Gastroesophageal sphincter (tissue), 4 donors: ENCODE measurements at regions not wholly inside any gene's neighbourhood (a gene's known extent, or its start where the extent isn't known, plus 50 kb on each side); places are given as distances from the start of the nearest gene placed in this dataset.
A peak's percentile ranks its signal among the peaks of the same experiment; 100 is the strongest.

Experiments
- ATAC-seq: fragments of 150-250 bp; one replicate; pipeline ENCODE4 v1.9.1; 2016; ENCODE audit warnings: mild to moderate bottlenecking, moderate library complexity
- H3K27ac ChIP-seq, 4 donors: fragments of 200-600 bp; sonication (generic) in 3 of 4; 1 replicate in 3 of 4; 2 replicates in 1 of 4; pipeline ENCODE4 v1.5.1; 2016 to 2019
- H3K27me3 ChIP-seq: fragments of 200-600 bp; sonication (generic); one replicate; pipeline ENCODE4 v1.5.1; 2019
- H3K36me3 ChIP-seq, 2 donors: fragments of 200-600 bp; sonication (generic); one replicate each; pipeline ENCODE4 v1.5.1; 2019; ENCODE audit warnings: control low read depth in 1 of 2
- H3K4me1 ChIP-seq, 3 donors: fragments of 200-600 bp; sonication (generic); 1 replicate in 2 of 3; 2 replicates in 1 of 3; pipeline ENCODE4 v1.5.1; 2016 to 2019; ENCODE audit warnings: control low read depth in 2 of 3
- H3K4me3 ChIP-seq, 2 donors: fragments of 200-600 bp; sonication (generic); one replicate each; pipeline ENCODE4 v1.5.1; 2019; ENCODE audit warnings: mild to moderate bottlenecking in 1 of 2, moderate library complexity in 1 of 2
- H3K9me3 ChIP-seq, 3 donors: fragments of 200-600 bp; sonication (generic); one replicate each; pipeline ENCODE4 v1.5.1; 2017 to 2019; ENCODE audit warnings: control low read depth in 2 of 3
- EP300 ChIP-seq: sonication (generic); formaldehyde crosslinking; IDR thresholded peaks from one replicate; pipeline ENCODE4 v1.6.1; 2017; ENCODE audit warnings: antibody characterized with exemption, mild to moderate bottlenecking
- POLR2A ChIP-seq, 2 donors: fragments of 450-650 bp; IDR thresholded peaks; one replicate each; pipeline ENCODE4 v1.6.1; 2017; ENCODE audit warnings: antibody characterized with exemption in 2 of 2, mild to moderate bottlenecking in 2 of 2, moderate library complexity in 1 of 2
- POLR2AphosphoS5 ChIP-seq: sonication (generic); formaldehyde crosslinking; IDR thresholded peaks from one replicate; pipeline ENCODE4 v1.6.1; 2017; ENCODE audit warnings: antibody characterized with exemption
- whole genome bisulfite sequencing, 2 donors: methylation state at CpG; one replicate each; pipeline ENCODE4 v1.1.5; 2018; ENCODE audit warnings: low coverage in 1 of 2; 5-methylcytosine and 5-hydroxymethylcytosine counted together
- TF ChIP-seq, protein P1 (sequence below), 4 experiments: fragments of 200-600 bp in 2 of 4; fragments of 450-650 bp in 2 of 4; sonication (generic) in 1 of 4; IDR thresholded peaks; one replicate each; pipeline ENCODE4 v1.5.1; 2017 to 2019; ENCODE audit warnings: antibody characterized with exemption in 4 of 4, mild to moderate bottlenecking in 2 of 4, moderate library complexity in 2 of 4

- Histone ChIP-seq H3K36me3 (no peaks in the 10 kb centered on the region), H3K9me3 (no peaks in the 10 kb centered on the region), H3K27me3 (no peaks in the 10 kb centered on the region), H3K27ac (no peak overlapping the region), H3K4me1 (no peaks in the 10 kb centered on the region), H3K4me3 (no peak overlapping the region)
- no peak for TF ChIP-seq POLR2AphosphoS5
- TF ChIP-seq, protein P1, sequence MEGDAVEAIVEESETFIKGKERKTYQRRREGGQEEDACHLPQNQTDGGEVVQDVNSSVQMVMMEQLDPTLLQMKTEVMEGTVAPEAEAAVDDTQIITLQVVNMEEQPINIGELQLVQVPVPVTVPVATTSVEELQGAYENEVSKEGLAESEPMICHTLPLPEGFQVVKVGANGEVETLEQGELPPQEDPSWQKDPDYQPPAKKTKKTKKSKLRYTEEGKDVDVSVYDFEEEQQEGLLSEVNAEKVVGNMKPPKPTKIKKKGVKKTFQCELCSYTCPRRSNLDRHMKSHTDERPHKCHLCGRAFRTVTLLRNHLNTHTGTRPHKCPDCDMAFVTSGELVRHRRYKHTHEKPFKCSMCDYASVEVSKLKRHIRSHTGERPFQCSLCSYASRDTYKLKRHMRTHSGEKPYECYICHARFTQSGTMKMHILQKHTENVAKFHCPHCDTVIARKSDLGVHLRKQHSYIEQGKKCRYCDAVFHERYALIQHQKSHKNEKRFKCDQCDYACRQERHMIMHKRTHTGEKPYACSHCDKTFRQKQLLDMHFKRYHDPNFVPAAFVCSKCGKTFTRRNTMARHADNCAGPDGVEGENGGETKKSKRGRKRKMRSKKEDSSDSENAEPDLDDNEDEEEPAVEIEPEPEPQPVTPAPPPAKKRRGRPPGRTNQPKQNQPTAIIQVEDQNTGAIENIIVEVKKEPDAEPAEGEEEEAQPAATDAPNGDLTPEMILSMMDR (IDR thresholded peaks at IDR 0.05): peak in 2 of 4 experiments; percentile 16 to 45
- no peak for TF ChIP-seq EP300
- ATAC-seq: no peak
- 90 to 92% methylated on average over 4 of the region's 4 CpGs for WGBS, 2 donors
Observed at GRCh38 chr14:85195872-85196477, 334.0 kb upstream of the FLRT2 start.

DNA sequence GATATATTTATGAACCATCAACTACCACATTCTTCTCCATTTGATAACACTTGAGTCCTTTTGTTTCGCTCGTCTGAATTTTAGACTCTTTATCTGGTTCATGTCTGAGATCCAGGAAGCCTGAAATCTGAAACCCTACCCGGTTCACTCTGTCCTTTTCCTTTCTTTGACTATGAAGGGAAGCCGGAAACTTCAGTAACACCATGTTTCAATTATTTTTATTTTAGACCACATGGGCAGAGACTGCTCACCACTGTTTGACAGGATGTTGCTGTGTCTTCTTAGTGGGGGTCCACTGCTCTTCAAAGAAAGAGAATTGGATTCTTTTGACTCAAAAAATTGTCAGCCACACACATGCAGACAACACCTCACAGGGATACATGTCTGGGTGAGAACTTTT, 331.9 kb upstream of the FLRT2 start:
- Histone ChIP-seq H3K27me3 (no peaks in the 10 kb centered on the region), H3K36me3 (no peaks in the 10 kb centered on the region), H3K27ac (no peak overlapping the region), H3K4me3 (no peak overlapping the region), H3K9me3 (no peaks in the 10 kb centered on the region), H3K4me1 (no peaks in the 10 kb centered on the region)
- ATAC-seq: no peak
- TF ChIP-seq POLR2AphosphoS5 (no peak), EP300 (no peak), POLR2A (IDR thresholded peaks at IDR 0.05) (no peak)
- TF ChIP-seq, protein P1 (IDR thresholded peaks at IDR 0.05): no peak
- 68 to 75% methylated on average over 3 to 4 of the region's 4 CpGs for WGBS, 2 donors

DNA sequence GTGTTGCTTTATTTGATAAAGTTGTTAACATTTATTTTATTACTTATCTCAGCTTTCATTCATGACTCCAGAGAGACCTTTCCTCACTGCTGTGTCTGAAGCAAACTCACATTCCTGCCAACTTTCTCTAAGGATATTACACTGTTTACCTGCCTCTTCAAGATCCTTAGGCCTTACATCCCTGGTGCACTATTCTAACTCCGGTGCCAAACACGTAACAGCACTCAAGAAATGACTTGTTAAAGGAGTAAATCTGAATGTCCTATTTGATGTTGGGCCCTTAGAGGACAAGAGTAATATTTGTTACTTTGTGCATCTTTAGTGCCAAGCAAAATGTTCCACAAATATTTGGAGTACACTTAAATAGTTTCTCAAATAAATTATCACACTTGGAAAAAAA, 324.1 kb upstream of the FLRT2 start:
- 89 to 100% methylated on average over 2 of the region's 2 CpGs for WGBS, 2 donors
- Histone ChIP-seq H3K9me3 (no peaks in the 10 kb centered on the region), H3K4me1 (no peaks in the 10 kb centered on the region), H3K36me3 (no peaks in the 10 kb centered on the region), H3K4me3 (no peak overlapping the region), H3K27ac (no peak overlapping the region), H3K27me3 (no peaks in the 10 kb centered on the region)
- ATAC-seq: no peak
- TF ChIP-seq POLR2A (IDR thresholded peaks at IDR 0.05) (no peak), EP300 (no peak), POLR2AphosphoS5 (no peak)
- TF ChIP-seq, protein P1 (IDR thresholded peaks at IDR 0.05): no peak

DNA sequence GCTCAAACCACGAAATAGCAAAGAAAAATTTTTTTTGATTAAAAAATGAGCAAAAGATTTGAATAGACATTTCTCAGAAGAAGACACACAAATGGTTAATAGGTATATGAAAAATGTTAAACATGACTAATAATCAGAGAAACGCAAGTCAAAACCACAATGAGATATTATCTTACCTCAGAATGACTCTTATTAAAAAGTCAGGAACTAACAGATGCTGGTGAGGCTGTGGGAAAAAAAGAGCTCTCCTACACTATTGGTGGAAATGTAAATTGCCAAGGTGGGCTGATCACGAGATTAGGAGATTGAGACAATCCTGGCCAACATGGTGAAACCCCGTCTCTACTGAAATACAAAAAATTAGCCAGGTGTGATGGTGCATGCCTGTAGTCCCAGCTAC, 315.5 kb upstream of the FLRT2 start:
- Histone ChIP-seq H3K36me3 (no peaks in the 10 kb centered on the region), H3K4me3 (no peak overlapping the region), H3K9me3 (no peaks in the 10 kb centered on the region), H3K27me3 (no peaks in the 10 kb centered on the region), H3K4me1 (no peaks in the 10 kb centered on the region), H3K27ac (no peak overlapping the region)
- ATAC-seq: no peak
- 85 to 88% methylated on average over 3 to 4 of the region's 4 CpGs for WGBS, 2 donors
- TF ChIP-seq EP300 (no peak), POLR2AphosphoS5 (no peak), POLR2A (IDR thresholded peaks at IDR 0.05) (no peak)
- TF ChIP-seq, protein P1 (IDR thresholded peaks at IDR 0.05): no peak

DNA sequence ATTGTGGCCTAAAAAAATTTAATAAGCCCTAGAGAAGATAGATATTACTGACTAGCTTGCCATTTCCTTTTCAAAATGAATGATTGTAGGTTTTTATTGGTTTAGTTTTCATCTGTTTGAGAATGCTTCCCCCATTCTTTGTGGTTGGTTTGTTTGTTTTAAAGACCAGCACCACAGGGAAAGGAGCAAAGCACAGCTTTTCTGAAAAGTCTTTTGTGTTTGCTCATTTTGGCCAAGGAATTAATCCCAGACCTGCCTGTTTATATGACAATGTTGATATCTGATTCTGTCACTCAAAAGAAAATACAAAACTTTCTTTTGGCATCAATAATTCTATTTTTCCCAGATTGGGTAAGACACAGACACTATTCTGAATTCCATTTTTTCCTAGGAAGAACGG, 312.5 kb upstream of the FLRT2 start:
- TF ChIP-seq POLR2AphosphoS5 (no peak), POLR2A (IDR thresholded peaks at IDR 0.05) (no peak)
- TF ChIP-seq, protein P1 (IDR thresholded peaks at IDR 0.05): no peak
- no peak overlapping the region for H3K27ac ChIP-seq
- no peaks in the 10 kb centered on the region for H3K27me3 ChIP-seq
- no peaks in the 10 kb centered on the region for H3K4me1 ChIP-seq
- no peak overlapping the region for H3K4me3 ChIP-seq
- WGBS, 2 donors: 85 to 88% methylated on average over 1 of the region's 1 CpG
- ATAC-seq: no peak
- H3K9me3 ChIP-seq: no peaks in the 10 kb centered on the region
- H3K36me3 ChIP-seq: no peaks in the 10 kb centered on the region
